H1 (cell line): ENCODE measurements at regions not wholly inside any gene's neighbourhood (a gene's known extent, or its start where the extent isn't known, plus 50 kb on each side); places are given as distances from the start of the nearest gene placed in this dataset.

Experiments
- YY1 ChIP-seq: IDR thresholded peaks from 2 replicates; pipeline ENCODE4 v1.6.1; 2011; ENCODE audit warnings: low read depth, mild to moderate bottlenecking, low read length
- ZNF274 ChIP-seq: IDR thresholded peaks from 2 replicates; pipeline ENCODE4 v1.7.0; 2012; ENCODE audit warnings: low read length, borderline replicate concordance; ENCODE audit errors: extremely low read depth

DNA sequence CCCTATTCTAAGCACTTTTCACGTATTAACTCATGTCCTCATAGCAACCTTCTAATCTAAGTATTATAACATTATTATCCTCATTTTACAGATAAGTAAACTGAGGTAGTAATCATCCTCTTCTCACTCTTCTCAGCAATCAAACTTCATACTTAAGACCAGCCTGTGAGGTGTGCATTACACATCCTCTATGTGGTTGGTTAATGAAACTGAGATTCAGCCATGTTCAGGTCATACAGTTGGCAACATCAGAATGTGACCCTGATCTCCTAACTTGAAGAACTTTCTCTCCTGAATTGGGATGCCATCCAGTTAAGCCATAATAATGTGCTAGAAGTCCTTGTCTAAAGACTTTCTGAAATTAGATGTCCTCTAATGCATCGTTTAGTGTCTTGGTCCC is 275.1 kb upstream of the ANKRD55 start (continued):
- TF ChIP-seq ZNF274: no peak
- no peak for TF ChIP-seq YY1
